HG03139 (cell line): ENCODE measurements at regions not wholly inside any gene's neighbourhood (a gene's known extent, or its start where the extent isn't known, plus 50 kb on each side); places are given as distances from the start of the nearest gene placed in this dataset.

Source experiments
- ATAC-seq: cut with Tn5 transposase; IDR thresholded peaks from one replicate; pipeline ENCODE4 v1.9.1; 2021; ENCODE audit not compliant: unreplicated experiment

DNA sequence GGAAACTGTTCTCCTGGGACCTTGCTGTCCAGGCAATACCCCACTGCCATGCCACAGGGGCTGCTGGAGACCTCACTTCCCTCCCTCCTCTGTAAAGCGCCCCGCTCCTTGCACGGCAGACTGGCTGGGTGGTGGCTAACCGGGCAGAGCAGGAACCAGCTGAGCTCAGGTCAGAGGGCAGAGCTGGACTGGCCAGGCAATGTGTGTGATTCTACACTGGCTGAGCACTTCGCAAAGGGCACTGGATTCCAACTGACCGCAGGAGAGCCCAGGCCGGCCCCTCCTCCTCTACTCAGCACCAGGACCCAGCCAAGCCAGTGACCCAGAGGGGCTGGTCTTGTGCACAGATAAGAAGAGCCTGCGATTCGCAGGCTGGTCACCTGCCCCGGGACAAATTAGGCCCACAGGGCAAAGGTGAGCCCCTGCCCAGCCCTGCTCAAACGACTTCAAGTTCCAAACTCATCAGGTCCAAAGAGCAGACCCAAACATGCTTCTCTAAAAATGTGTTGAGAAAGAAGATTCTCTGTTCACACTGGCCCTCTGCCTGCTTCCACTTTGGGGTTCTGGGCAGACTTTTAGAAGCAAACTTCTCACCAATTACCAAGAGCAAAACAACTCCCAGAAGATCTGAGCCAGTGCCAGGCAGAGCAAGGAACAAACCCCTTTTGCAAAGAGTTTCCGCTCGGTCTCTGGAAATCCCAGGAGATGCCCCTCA lies 54.9 kb upstream of the DIO3 start:
- ATAC-seq, result no peak

DNA sequence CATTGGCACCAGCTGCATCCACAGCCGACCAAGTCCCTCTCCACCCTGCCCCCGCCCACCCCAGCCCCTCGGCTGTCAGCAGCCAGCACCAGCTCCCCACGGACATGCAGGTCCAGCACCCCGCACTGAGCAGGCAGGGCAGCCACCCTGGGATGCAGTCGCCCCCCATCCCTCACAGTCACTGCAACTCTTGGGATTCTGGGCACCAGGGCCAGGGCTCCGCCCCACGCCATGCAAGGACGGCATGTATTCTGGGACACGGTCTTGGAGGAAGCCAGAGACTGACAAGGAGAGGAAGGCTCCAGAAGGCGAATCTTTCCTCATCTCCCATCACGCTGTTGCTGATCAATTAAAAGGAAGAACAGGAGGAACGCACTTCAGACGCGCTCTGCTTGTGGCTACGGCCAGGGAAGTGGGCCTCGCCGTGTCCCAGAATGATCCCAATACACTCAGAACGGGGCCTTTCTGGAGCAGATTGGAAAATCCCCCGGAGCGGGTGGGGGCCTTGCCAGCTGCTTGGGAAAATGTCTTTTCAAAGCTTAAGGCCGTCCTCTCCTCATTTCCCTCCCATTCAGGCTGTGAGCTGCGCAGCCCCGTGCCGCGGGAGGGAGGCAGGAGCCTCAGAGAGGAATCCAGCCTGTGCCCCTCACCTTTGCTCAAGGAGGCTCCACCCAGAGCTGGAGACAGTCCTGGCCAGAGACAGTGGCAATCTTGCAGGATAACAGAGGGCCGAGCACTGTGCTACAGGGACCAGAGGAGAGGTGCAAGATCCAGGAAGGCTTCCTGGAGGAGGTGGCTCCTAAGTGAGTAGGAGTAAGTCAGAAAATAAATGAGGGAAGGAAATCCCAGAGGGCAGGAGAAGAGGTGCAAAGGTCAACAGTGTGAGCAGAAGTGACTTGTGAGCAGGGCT lies 54.1 kb upstream of the DIO3 start:
- no peak for ATAC-seq

DNA sequence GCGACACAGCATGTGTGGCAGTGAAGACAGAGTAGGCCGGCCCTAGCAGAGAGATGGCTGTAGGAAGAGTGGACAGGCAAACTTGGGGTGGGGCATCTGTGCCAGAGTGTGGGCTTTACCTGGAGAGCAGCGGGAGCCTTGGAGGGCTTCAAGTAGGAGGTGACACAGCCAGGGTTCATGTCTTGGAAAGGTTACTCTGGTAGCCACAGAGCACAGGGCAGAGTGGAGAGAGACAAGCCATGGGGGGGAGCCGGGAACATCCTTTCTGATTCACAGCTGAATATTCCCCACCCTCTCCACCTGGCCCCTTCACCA lies 53.5 kb upstream of the DIO3 start:
- ATAC-seq, result no peak

DNA sequence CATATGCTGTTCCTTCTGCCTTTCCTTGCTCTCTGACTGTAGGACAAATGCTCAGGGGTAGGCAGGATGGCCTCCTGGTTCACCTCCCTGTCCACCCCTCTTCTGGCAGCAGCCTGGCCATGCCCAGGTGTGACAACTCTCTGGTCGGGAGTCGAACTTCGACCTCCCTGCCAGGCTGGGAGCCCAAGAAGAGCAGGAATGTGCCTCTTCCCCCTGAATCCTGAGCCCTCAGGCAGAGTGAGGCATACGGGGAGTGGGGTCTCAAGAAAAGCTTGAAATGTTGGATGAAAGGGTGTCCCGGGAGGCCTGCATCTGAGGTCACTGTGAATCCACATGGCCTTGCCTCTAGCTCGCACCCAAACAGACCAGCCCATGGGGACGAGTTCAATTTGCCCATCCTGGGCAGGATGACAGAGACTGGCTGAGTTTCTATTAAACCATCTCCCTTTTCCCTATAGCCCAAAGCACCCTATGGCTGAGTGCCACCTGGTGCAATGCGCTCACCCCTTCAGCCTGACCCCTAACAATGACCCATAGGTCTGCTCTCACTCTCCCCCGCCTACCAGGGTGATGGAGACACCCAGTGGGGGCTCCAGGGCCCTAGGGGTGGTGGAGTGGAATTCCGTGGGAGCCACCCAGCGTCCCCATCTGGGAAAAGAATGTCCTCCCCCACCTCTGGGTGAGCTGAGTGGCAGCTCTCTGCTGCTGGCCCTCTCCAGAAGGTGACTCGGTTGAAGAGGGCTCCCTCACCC lies 52.9 kb upstream of the DIO3 start:
- ATAC-seq, result no peak

DNA sequence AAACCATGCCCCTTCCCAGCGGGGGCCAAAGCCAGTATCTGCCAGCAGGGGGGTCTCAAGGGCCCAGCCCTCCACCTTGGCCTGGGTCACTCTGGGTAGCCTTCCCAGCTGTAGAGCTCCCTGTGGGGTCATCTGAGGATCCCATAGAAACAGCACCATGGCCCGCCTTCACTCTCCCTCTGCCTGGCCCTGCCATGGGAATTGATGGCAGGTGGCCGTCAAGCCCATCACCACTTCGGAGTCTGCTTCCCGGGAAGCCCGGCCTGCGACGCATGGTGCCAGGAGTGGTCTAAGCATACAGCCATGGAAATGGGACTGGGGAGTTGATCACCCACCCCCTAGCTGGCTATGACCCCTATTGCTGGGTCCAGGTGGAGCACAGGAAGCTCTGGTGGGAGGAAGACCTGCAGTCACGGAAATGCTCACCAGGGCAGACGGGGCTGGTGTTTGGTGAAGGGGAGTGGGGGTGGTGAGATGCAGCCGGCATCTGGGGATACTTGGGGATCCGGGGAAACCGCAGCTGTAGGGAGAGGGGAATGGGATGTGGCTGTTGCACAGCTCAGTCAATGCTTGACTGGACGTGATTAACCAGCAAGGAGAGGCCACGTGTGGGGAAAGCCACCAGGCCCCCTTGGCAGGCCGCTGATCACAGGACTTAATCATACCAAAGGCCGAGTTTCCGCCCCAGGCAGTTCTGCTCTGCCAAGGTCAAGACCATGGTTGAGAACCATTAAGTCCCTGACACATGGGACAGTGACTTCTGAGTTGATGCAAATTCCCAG lies 52.2 kb upstream of the DIO3 start:
- ATAC-seq, result no peak

DNA sequence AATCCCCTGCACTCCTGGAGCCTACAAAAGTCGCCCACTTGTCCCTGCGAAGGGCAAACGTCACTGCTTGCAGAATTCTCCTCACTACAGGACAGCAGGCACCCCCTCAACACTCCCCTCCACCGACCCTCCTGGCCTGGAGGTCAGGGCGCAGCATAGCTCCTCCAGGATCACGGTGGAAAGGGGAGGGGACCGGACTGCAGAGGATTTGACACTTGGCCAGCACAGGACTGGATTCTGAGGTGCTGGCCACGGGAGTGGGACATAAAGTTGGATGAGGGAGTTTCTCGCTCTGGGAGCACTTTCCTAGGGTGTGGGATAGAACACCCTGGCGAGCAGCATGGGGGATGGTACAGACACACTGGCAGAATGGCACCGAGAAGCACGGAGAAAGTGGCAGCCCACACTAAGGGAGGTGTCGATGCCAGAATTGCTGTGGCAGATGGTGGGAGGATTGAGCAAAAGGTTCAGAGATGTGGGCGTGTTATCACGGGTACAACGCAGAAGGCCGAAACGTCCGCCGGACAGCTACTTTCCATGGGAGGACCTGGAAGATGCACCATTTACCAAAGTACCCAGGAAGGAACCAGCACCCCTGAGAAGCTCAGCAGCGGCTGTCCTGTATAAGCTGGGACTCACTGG lies 51.4 kb upstream of the DIO3 start:
- ATAC-seq, result no peak

DNA sequence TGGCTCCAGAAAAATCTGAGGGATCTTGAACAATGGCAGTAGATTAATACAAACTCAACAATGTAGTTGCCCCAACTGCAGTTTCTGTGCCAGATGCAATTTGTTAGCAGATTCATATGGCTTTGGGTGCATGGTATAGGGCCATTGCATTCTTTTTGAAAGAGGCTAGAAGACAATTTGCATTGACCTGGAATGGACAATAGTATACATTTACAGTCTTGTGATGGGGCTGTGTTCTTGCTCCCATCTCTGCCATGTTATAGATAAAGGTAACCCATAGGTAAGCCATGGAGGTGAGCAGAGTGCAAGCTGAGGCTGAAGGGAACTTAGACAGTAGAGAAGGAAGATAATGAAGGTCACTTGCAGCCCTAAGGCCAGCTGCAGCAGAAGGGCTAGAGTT lies 50.1 kb upstream of the DIO3 start:
- ATAC-seq, result no peak
